HuH-7.5 (cell line): ENCODE measurements at regions not wholly inside any gene's neighbourhood (a gene's known extent, or its start where the extent isn't known, plus 50 kb on each side); places are given as distances from the start of the nearest gene placed in this dataset.

Experiments
- DNase-seq: peaks from one replicate; pipeline ENCODE4 v3.0.0; 2011; ENCODE audit warnings: low spot score

DNA sequence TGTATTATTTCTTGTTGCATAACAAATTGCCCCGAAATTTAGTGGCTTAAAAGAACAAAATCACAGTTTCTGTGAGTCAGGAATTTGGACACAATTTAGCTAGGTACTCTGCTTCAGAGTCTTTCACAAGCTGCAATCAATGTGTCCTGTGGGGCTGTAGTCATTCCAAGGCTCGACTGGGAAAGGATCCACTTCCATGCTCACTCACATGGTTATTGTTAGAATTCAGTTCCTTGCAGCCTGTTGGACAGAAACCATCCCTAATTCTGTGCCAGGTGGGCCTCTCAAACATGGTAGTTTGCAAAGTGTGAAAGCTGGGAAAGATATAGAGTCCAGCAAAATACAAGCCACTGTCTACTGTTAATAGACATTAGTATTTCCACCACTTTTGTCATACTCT lies 59.7 kb upstream of the ARID2 start:
- DNase-seq, result no peak

DNA sequence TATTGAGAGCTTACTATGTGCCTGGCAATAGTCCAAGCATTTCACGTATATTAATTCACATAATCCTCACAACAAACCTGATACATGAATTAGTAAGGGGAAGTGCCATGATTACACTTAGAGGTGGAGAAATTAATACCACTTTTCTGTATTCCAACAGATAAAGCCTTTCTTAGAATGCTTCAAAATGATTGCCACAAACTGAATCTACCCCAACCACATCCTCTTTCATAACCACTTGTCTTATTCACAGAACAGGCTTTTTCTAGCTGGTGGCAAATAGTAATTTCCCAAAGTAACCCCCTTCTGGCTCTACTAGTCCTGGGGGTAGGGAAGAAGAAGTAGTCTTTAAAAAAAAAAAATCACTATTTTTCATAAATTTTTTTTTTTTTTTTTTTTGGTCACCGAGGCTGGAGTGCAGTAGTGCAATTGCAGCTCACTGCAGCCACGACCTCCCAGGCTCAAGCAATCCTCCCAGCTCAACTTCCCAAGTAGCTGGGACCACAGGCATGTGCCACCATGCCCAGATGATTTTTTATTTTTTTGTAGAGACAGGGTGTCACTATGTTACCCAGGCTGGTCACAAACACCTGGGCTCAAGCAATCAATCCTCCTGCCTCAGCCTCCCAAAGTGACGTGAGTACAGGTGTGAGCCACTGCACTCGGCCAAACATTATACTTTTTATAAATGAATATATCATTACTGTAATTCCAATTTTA lies 59.0 kb upstream of the ARID2 start:
- no peak for DNase-seq

DNA sequence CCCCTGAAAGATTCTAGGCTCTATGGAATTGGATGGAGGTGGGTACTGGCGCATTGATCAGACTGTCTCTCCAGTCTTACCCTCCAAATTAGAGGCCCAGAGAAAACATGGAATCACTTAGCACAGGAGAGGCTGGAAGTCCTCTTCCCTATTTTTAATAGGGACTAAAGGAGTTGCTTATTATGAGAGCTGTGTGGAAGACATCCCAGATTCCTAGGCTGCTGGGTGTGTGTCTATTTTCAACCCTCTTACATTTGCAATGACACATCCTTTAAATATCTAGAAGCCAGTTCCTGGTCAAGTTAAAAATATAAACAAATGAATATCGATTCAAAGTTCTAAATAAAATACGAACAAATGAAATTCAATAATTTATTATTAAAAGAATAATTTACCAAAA lies 58.3 kb upstream of the ARID2 start:
- DNase-seq, result no peak

DNA sequence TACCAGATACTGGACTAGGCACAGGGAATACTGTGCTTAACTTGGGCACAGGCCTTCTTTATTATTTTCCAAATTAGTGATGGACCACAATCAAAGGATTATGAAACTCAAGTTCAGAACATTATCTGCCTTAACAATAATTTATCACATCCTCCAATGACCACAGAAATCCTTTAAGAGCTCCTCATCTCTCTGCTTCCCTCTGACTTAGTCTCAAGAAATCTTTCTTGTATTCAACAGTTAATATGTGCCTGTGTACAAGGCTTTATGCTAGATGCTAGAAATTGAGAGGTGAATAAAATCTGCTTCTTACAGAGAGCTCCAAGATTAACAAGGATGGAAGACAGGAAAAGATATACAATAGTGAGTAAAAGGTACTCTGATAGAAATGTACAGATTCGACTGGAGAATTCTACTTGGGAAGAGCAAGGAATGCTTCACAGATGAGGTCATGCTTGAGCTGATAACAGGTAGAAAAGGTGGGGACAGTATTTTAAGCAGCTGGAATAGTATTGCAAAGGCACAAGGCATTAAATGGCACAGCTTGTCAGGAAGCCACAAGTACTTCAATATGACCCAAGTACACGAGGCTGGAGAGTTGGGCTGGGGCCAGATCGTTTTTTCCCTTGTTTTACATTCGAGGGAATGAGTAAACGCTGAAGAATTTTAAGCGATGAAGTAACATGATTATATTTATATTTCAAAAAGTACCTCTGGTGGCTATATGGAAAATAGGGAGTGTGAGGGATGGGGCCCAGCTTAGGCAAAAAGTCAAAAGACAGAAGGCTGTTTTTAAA lies 55.1 kb upstream of the ARID2 start:
- DNase-seq, result no peak

DNA sequence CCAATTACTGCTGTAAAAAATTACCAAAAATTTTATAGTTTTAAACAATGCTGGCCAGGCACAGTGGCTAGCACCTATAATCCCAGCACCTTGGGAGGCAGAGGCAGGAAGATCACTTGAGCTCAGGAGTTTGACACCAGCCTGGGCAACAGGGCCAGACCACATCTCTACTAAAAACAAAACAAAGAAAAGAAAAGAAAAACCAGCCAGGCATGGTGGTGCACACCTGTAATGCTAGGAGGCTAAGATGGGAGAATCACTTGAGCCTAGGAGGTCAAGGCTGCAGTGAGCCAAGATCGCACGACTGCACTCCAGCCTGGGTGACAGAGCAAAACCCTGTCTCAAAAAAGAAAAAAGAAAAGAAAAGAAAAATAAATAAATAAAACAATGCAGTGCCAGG lies 54.0 kb upstream of the ARID2 start:
- no peak for DNase-seq
